Kidney (tissue), 13 donors: ENCODE measurements at regions not wholly inside any gene's neighbourhood (a gene's known extent, or its start where the extent isn't known, plus 50 kb on each side); places are given as distances from the start of the nearest gene placed in this dataset.

Experiments
- DNase-seq, 5 donors: peaks; one replicate each; pipeline ENCODE4 v3.0.0-alpha.2; 2013 to 2020
- FAIRE-seq: peaks from 2 replicates; lab custom pipeline; 2012; peaks lifted over from hg19 to GRCh38; lab: Jason Lieb, UNC
- H3K27ac ChIP-seq, 2 donors: one replicate each; pipeline ENCODE4 v1.7.0; 2013; ENCODE audit warnings: low read depth in 2 of 2, low read length in 2 of 2, inconsistent platforms in 1 of 2
- H3K27me3 ChIP-seq: one replicate; pipeline ENCODE4 v1.7.1; 2013; ENCODE audit warnings: low read length, inconsistent platforms; ENCODE audit not compliant: control insufficient read depth, insufficient read depth
- H3K36me3 ChIP-seq, 3 donors: one replicate each; pipeline versions ENCODE4 v1.7.0 to v1.7.1; 2013; ENCODE audit warnings: low read length in 3 of 3, control low read depth in 1 of 3, inconsistent platforms in 1 of 3; ENCODE audit not compliant: insufficient read depth in 3 of 3, control insufficient read depth in 2 of 3
- H3K4me1 ChIP-seq, 3 donors: one replicate each; pipeline versions ENCODE4 v1.7.0 to v1.7.1; 2013; ENCODE audit warnings: low read length in 3 of 3, inconsistent platforms in 1 of 3, low read depth in 1 of 3; ENCODE audit not compliant: control insufficient read depth in 2 of 3, insufficient read depth in 2 of 3
- H3K4me3 ChIP-seq, 3 donors: one replicate each; pipeline versions ENCODE4 v1.7.0 to v1.8.1; 2013; ENCODE audit warnings: low read length in 3 of 3, control low read depth in 1 of 3, inconsistent platforms in 1 of 3
- H3K9ac ChIP-seq, 3 donors: one replicate each; pipeline versions ENCODE4 v1.7.0 to v1.7.1; 2013; ENCODE audit warnings: low read length in 3 of 3, control low read depth in 1 of 3, inconsistent platforms in 1 of 3
- H3K9me3 ChIP-seq, 3 donors: one replicate each; pipeline versions ENCODE4 v1.7.0 to v1.7.1; 2013; ENCODE audit warnings: low read length in 3 of 3, control low read depth in 1 of 3, inconsistent platforms in 1 of 3; ENCODE audit not compliant: control insufficient read depth in 2 of 3, insufficient read depth in 1 of 3
- CTCF ChIP-seq: IDR thresholded peaks from 3 replicates; pipeline ENCODE4 v1.5.1; 2012; ENCODE audit warnings: mild to moderate bottlenecking, moderate library complexity, borderline replicate concordance; ENCODE audit not compliant: insufficient read depth; ENCODE audit errors: extremely low read depth
- intact Hi-C: fragments of 100-400 bp; cut with DNase I; formaldehyde crosslinking; loops from one replicate; pipeline ENCODE4 v1.11.1; 2022
- donor health status: control.
- donor health status: control.
- donor health status: control.
- donor health status: control.
- donor health status: control.
- donor health status: DM: yes; HTN: yes; CAD: no.
- donor health status: Normal renal cell carcinoma (clear cell type).

- Histone ChIP-seq H3K4me1 (no peaks in the 10 kb centered on the region), H3K4me3 (no peak overlapping the region), H3K27me3 (no peaks in the 10 kb centered on the region), H3K27ac (no peak overlapping the region), H3K36me3 (no peaks in the 10 kb centered on the region), H3K9ac (no peak overlapping the region), H3K9me3 (no peaks in the 10 kb centered on the region)
- no peak for TF ChIP-seq CTCF
- DNase-seq (no peak), FAIRE-seq (no peak)
- intact Hi-C loops: no loop called here
Measured at GRCh38 chr12:98256830-98257229, 258.6 kb upstream of the TMPO start.

GRCh38 chr12:98259693-98260092 lies 255.7 kb upstream of the TMPO start:
- no peaks in the 10 kb centered on the region for H3K36me3 ChIP-seq

GRCh38 chr12:98260276-98260675 lies 255.1 kb upstream of the TMPO start:
- FAIRE-seq: no peak
- H3K36me3 ChIP-seq: no peaks in the 10 kb centered on the region

More at GRCh38 chr12:98259693-98260092, 255.7 kb upstream of the TMPO start:
- TF ChIP-seq CTCF: no peak
- H3K4me1 ChIP-seq: no peaks in the 10 kb centered on the region
- no peaks in the 10 kb centered on the region for H3K27me3 ChIP-seq
- DNase-seq (no peak), FAIRE-seq (no peak)
- no peaks in the 10 kb centered on the region for H3K9me3 ChIP-seq
- H3K4me3 ChIP-seq: no peak overlapping the region
- H3K27ac ChIP-seq: no peak overlapping the region
- intact Hi-C loops: no loop called here
- H3K9ac ChIP-seq: no peak overlapping the region

More at GRCh38 chr12:98260276-98260675, 255.1 kb upstream of the TMPO start:
- Histone ChIP-seq H3K9ac (no peak overlapping the region), H3K27ac (no peak overlapping the region), H3K4me1 (no peaks in the 10 kb centered on the region), H3K9me3 (no peaks in the 10 kb centered on the region), H3K27me3 (no peaks in the 10 kb centered on the region), H3K4me3 (no peak overlapping the region)
- TF ChIP-seq CTCF: no peak
- no peak for DNase-seq
- intact Hi-C loops: no loop called here
